ENCODE measurements at regions not wholly inside any gene's neighbourhood (a gene's known extent, or its start where the extent isn't known, plus 50 kb on each side); places are given as distances from the start of the nearest gene placed in this dataset.
A peak's percentile ranks its signal among the peaks of the same experiment; 100 is the strongest.

- H3K9ac ChIP-seq: 0 out of 2 replicates have a peak overlapping the region, but pooled peaks have one; percentile 17
- TF ChIP-seq Cebpa-rat (IDR thresholded peaks at IDR 0.05): no peak
- H3K4me2 ChIP-seq: no peak overlapping the region
- peaks cover 19% of the 10 kb centered on the region for H3K9me3 ChIP-seq
- H3K27ac ChIP-seq: no peak overlapping the region
- H3K4me3 ChIP-seq: no peak overlapping the region
- H3K4me1 ChIP-seq: no peaks in the 10 kb centered on the region
- no peaks in the 10 kb centered on the region for H4K20me1 ChIP-seq
- H3K27me3 ChIP-seq: no peaks in the 10 kb centered on the region
- H3K36me3 ChIP-seq: no peaks in the 10 kb centered on the region
These were observed 57.3 kb upstream of the TCEAL2 start for GRCh38 chrX:102067966-102068723.

DNA sequence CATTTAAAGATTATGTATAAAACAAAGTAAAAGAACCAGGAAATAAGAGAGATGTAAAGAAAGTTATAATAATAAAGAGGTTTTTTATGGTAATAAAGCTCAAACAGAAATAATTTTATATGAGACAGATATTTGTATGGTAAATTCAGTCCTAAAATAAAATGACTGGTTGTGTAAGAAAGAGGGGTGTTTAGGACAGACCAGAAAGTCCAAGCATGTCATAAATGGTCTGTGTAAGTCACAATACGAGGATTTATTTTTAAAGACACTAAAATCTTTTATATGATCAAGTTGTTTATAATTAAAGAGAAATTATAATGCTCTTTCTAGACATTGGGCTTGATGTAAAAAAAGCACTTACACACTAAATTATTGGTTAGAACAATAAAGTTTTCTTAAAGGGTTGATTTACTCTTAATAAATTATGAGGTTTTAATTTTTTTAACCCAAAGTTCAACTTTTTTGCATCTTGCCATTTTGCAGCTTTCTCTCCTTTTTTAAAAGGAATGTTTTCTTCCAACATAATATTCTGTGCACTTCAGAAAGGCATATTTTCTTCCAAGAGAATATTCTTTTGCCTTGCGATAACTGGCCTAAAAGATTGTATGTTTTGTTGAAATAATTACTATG lies 61.9 kb upstream of the TCEAL2 start:
- H3K4me1 ChIP-seq: no peaks in the 10 kb centered on the region
- H3K27ac ChIP-seq: no peak overlapping the region
- peaks cover 26% of the 10 kb centered on the region for H3K9me3 ChIP-seq
- no peaks in the 10 kb centered on the region for H4K20me1 ChIP-seq
- no peak overlapping the region for H3K9ac ChIP-seq
- no peak overlapping the region for H3K4me3 ChIP-seq
- no peak overlapping the region for H3K4me2 ChIP-seq
- no peak for TF ChIP-seq Cebpa-rat (IDR thresholded peaks at IDR 0.05)
- H3K27me3 ChIP-seq: no peaks in the 10 kb centered on the region
- no peaks in the 10 kb centered on the region for H3K36me3 ChIP-seq

GRCh38 chrX:102044496-102044895 lies 81.0 kb upstream of the TCEAL2 start:
- H3K9ac ChIP-seq: no peak overlapping the region
- no peaks in the 10 kb centered on the region for H4K20me1 ChIP-seq
- H3K4me2 ChIP-seq: no peak overlapping the region
- H3K4me1 ChIP-seq: no peaks in the 10 kb centered on the region
- no peaks in the 10 kb centered on the region for H3K36me3 ChIP-seq
- no peak overlapping the region for H3K27ac ChIP-seq
- H3K27me3 ChIP-seq: no peaks in the 10 kb centered on the region
- no peak for TF ChIP-seq Cebpa-rat (IDR thresholded peaks at IDR 0.05)
- H3K4me3 ChIP-seq: no peak overlapping the region
- H3K9me3 ChIP-seq: no peaks in the 10 kb centered on the region; the same call in 1 of the 2 replicates

- no peaks in the 10 kb centered on the region for H3K4me1 ChIP-seq
- H3K9ac ChIP-seq: no peak overlapping the region
- H4K20me1 ChIP-seq: no peaks in the 10 kb centered on the region
- no peaks in the 10 kb centered on the region for H3K27me3 ChIP-seq
- H3K36me3 ChIP-seq: no peaks in the 10 kb centered on the region
- H3K4me3 ChIP-seq: no peak overlapping the region
- H3K27ac ChIP-seq: no peak overlapping the region
- no peak overlapping the region for H3K4me2 ChIP-seq
- no peak for TF ChIP-seq Cebpa-rat (IDR thresholded peaks at IDR 0.05)
- H3K9me3 ChIP-seq: no peaks in the 10 kb centered on the region; the same call in 1 of the 2 replicates
These were observed 82.1 kb upstream of the TCEAL2 start for GRCh38 chrX:102043380-102043779.

GRCh38 chrX:102042372-102043325 lies 82.8 kb upstream of the TCEAL2 start:
- H3K36me3 ChIP-seq: no peaks in the 10 kb centered on the region
- no peaks in the 10 kb centered on the region; the same call in 1 of the 2 replicates for H3K9me3 ChIP-seq
- no peak overlapping the region for H3K4me3 ChIP-seq
- H4K20me1 ChIP-seq: no peaks in the 10 kb centered on the region
- H3K9ac ChIP-seq: no peak overlapping the region
- no peaks in the 10 kb centered on the region for H3K27me3 ChIP-seq
- H3K27ac ChIP-seq: no peak overlapping the region
- no peaks in the 10 kb centered on the region for H3K4me1 ChIP-seq
- TF ChIP-seq Cebpa-rat (IDR thresholded peaks at IDR 0.05): no peak
- no peak overlapping the region for H3K4me2 ChIP-seq

DNA sequence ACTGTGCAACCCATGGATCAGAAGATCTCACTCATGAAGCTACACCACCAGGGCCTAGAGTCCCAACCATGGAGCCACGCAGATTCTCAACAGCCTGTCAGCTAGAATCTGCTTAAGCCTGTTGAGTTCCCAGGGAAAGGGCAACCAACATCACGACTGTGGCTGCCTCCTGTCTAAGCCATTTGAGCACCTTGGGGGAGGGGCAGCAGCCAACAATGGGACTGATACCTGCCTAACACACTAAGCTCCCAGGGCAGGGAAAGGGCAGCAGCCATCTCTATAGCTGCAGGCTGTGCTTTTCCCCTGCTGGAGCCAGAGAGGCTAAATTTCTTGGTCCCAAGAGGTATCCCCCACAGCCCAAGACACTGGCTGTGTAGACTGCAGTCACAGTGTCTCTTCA lies 96.5 kb upstream of the TCEAL2 start:
- H3K9me3 ChIP-seq: peaks cover 48% of the 10 kb centered on the region
- no peaks in the 10 kb centered on the region for H3K36me3 ChIP-seq
- H4K20me1 ChIP-seq: no peaks in the 10 kb centered on the region
- no peak overlapping the region for H3K4me2 ChIP-seq
- H3K9ac ChIP-seq: no peak overlapping the region
- H3K27me3 ChIP-seq: no peaks in the 10 kb centered on the region
- H3K27ac ChIP-seq: no peak overlapping the region
- H3K4me3 ChIP-seq: no peak overlapping the region
- H3K4me1 ChIP-seq: no peaks in the 10 kb centered on the region
- no peak for TF ChIP-seq Cebpa-rat (IDR thresholded peaks at IDR 0.05)

DNA sequence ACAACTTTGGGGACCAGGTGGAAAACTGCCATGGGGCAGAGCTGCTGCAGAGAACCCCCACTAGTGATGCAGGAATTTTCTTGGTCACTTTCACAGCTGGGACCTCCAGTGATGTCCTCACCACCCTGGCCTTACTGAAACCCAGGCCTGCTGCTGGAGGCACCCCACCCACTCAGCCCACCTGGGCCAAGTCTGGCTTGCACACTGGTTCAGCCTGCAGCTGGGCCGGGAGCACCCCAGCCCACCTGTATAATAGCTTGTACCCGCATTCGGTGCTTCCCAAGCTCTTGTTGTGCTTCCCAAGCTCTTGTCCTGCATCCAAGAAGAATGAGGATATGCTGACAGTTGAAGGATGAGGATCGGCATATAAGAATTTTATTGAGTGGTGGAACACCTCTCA lies 86.4 kb upstream of the ZMAT1 start:
- no peak for TF ChIP-seq Cebpa-rat (IDR thresholded peaks at IDR 0.05)
- no peak overlapping the region for H3K4me3 ChIP-seq
- H3K9me3 ChIP-seq: peaks cover 26% of the 10 kb centered on the region

GRCh38 chrX:102008901-102009300 lies 77.1 kb upstream of the ZMAT1 start:
- Histone ChIP-seq H3K4me1 (no peaks in the 10 kb centered on the region), H4K20me1 (no peaks in the 10 kb centered on the region)

More for the DNA sequence above, 86.4 kb upstream of the ZMAT1 start:
- no peaks in the 10 kb centered on the region for H3K27me3 ChIP-seq
- no peaks in the 10 kb centered on the region for H3K36me3 ChIP-seq
- H4K20me1 ChIP-seq: no peaks in the 10 kb centered on the region
- no peak overlapping the region for H3K9ac ChIP-seq
- H3K4me2 ChIP-seq: no peak overlapping the region
- H3K4me1 ChIP-seq: no peaks in the 10 kb centered on the region
- H3K27ac ChIP-seq: no peak overlapping the region

GRCh38 chrX:101999644-102000539 lies 68.1 kb upstream of the ZMAT1 start:
- no peaks in the 10 kb centered on the region for H3K36me3 ChIP-seq
- no peaks in the 10 kb centered on the region; the same call in 1 of the 2 replicates for H3K9me3 ChIP-seq
- H3K4me3 ChIP-seq: no peak overlapping the region
- no peak for TF ChIP-seq Cebpa-rat (IDR thresholded peaks at IDR 0.05)
- no peak overlapping the region for H3K9ac ChIP-seq
- no peaks in the 10 kb centered on the region for H3K27me3 ChIP-seq
- no peaks in the 10 kb centered on the region for H4K20me1 ChIP-seq
- H3K27ac ChIP-seq: no peak overlapping the region
- H3K4me2 ChIP-seq: no peak overlapping the region
- no peaks in the 10 kb centered on the region for H3K4me1 ChIP-seq

More at GRCh38 chrX:102008901-102009300, 77.1 kb upstream of the ZMAT1 start:
- Histone ChIP-seq H3K27ac (no peak overlapping the region), H3K4me3 (no peak overlapping the region), H3K9ac (no peak overlapping the region), H3K36me3 (no peaks in the 10 kb centered on the region), H3K9me3 (no peaks in the 10 kb centered on the region; the same call in 1 of the 2 replicates), H3K27me3 (no peaks in the 10 kb centered on the region), H3K4me2 (no peak overlapping the region)
- no peak for TF ChIP-seq Cebpa-rat (IDR thresholded peaks at IDR 0.05)

Measured in BLaER1 (cell line).